ENCODE measurements at regions not wholly inside any gene's neighbourhood (a gene's known extent, or its start where the extent isn't known, plus 50 kb on each side); places are given as distances from the start of the nearest gene placed in this dataset.

GRCh38 chr1:115538579-115538978 lies 103.2 kb upstream of the VANGL1 start:
- Mint-ChIP-seq H3K36me3 (ENCODE audit: insufficient read depth) (no peaks in the 10 kb centered on the region), H3K4me3 (ENCODE audit: low read depth) (no peak overlapping the region), H3K4me1 (ENCODE audit: low read depth) (peaks cover 13% of the 10 kb centered on the region), H3K9me3 (ENCODE audit: low read depth) (no peaks in the 10 kb centered on the region), H3K27me3 (peaks cover 9% of the 10 kb centered on the region), H3K27ac (no peak overlapping the region)
- TF ChIP-seq CTCF (IDR thresholded peaks at IDR 0.05; ENCODE audit: unreplicated experiment) = no peak
- DNase-seq (ENCODE audit: low spot score, unreplicated experiment) = no peak

- H3K36me3 Mint-ChIP-seq (ENCODE audit: insufficient read depth) = no peaks in the 10 kb centered on the region
- no peak overlapping the region for H3K27ac Mint-ChIP-seq
- no peak for DNase-seq (ENCODE audit: low spot score, unreplicated experiment)
- peaks cover 9% of the 10 kb centered on the region for H3K27me3 Mint-ChIP-seq
- no peak for TF ChIP-seq CTCF (IDR thresholded peaks at IDR 0.05; ENCODE audit: unreplicated experiment)
- H3K9me3 Mint-ChIP-seq (ENCODE audit: low read depth) = no peaks in the 10 kb centered on the region
- no peak overlapping the region for H3K4me3 Mint-ChIP-seq (ENCODE audit: low read depth)
- peaks cover 24% of the 10 kb centered on the region for H3K4me1 Mint-ChIP-seq (ENCODE audit: low read depth)
Measured at GRCh38 chr1:115537415-115537814, 104.4 kb upstream of the VANGL1 start.

GRCh38 chr1:115536279-115536816 lies 105.4 kb upstream of the VANGL1 start:
- Mint-ChIP-seq H3K9me3 (ENCODE audit: low read depth) (no peaks in the 10 kb centered on the region), H3K4me3 (ENCODE audit: low read depth) (no peak overlapping the region), H3K36me3 (ENCODE audit: insufficient read depth) (no peaks in the 10 kb centered on the region), H3K4me1 (ENCODE audit: low read depth) (peaks cover 31% of the 10 kb centered on the region), H3K27ac (no peak overlapping the region), H3K27me3 (peaks cover 9% of the 10 kb centered on the region)
- no peak for TF ChIP-seq CTCF (IDR thresholded peaks at IDR 0.05; ENCODE audit: unreplicated experiment)
- no peak for DNase-seq (ENCODE audit: low spot score, unreplicated experiment)

GRCh38 chr1:115534106-115534505 lies 107.7 kb upstream of the VANGL1 start:
- H3K27ac Mint-ChIP-seq = peak overlapping the region; percentile 63
- H3K36me3 Mint-ChIP-seq (ENCODE audit: insufficient read depth) = no peaks in the 10 kb centered on the region
- no peaks in the 10 kb centered on the region for H3K9me3 Mint-ChIP-seq (ENCODE audit: low read depth)
- no peak for TF ChIP-seq CTCF (IDR thresholded peaks at IDR 0.05; ENCODE audit: unreplicated experiment)
- H3K27me3 Mint-ChIP-seq = peaks cover 2% of the 10 kb centered on the region
- DNase-seq (ENCODE audit: low spot score, unreplicated experiment) = no peak
- no peak overlapping the region for H3K4me3 Mint-ChIP-seq (ENCODE audit: low read depth)
- H3K4me1 Mint-ChIP-seq (ENCODE audit: low read depth) = peaks cover 37% of the 10 kb centered on the region

- no peak for DNase-seq (ENCODE audit: low spot score, unreplicated experiment)
- no peaks in the 10 kb centered on the region for H3K27me3 Mint-ChIP-seq
- TF ChIP-seq CTCF (IDR thresholded peaks at IDR 0.05; ENCODE audit: unreplicated experiment) = no peak
- H3K36me3 Mint-ChIP-seq (ENCODE audit: insufficient read depth) = no peaks in the 10 kb centered on the region
- H3K4me3 Mint-ChIP-seq (ENCODE audit: low read depth) = no peak overlapping the region
- H3K27ac Mint-ChIP-seq = no peak overlapping the region
- H3K9me3 Mint-ChIP-seq (ENCODE audit: low read depth) = no peaks in the 10 kb centered on the region
- peaks cover 43% of the 10 kb centered on the region for H3K4me1 Mint-ChIP-seq (ENCODE audit: low read depth)
Measured at GRCh38 chr1:115531631-115532264, 110.0 kb upstream of the VANGL1 start.

Data from progenitor cell of endocrine pancreas (in vitro differentiated cells).